NCI-H748 (cell line): ENCODE measurements at regions not wholly inside any gene's neighbourhood (a gene's known extent, or its start where the extent isn't known, plus 50 kb on each side); places are given as distances from the start of the nearest gene placed in this dataset.
"Not testable (repeated sequence)": the region's sequence is repeated elsewhere in the genome, so short reads cannot be mapped to it uniquely, and the experiment has no call there.

Experiments used
- DNase-seq: peaks from one replicate; lab custom pipeline; 2025; ENCODE audit not compliant: unreplicated experiment; lab: John Stamatoyannopoulos, UW

GRCh38 chr1:41994195-41994894 is 75.6 kb upstream of the HIVEP3 start:
- DNase-seq = no peak

- no peak for DNase-seq
These were observed 64.7 kb upstream of the HIVEP3 start for GRCh38 chr1:41983451-41983850.

GRCh38 chr1:41981796-41982195 is 63.1 kb upstream of the HIVEP3 start:
- no peak for DNase-seq

- DNase-seq = no peak
These were observed 62.3 kb upstream of the HIVEP3 start for GRCh38 chr1:41980827-41981653.

- DNase-seq = no peak
These were observed 60.3 kb upstream of the HIVEP3 start for GRCh38 chr1:41978986-41979385.

GRCh38 chr1:41977326-41977725 is 58.6 kb upstream of the HIVEP3 start:
- peak; percentile 100 for DNase-seq

GRCh38 chr1:41976671-41977070 is 57.9 kb upstream of the HIVEP3 start:
- DNase-seq = no peak

- DNase-seq = no peak
These were observed 57.3 kb upstream of the HIVEP3 start for GRCh38 chr1:41975850-41976569.

- DNase-seq = no peak
These were observed 56.4 kb upstream of the HIVEP3 start for GRCh38 chr1:41975121-41975520.

- not testable (repeated sequence) for DNase-seq
These were observed 49.8 kb upstream of the HIVEP3 start for GRCh38 chr1:41968557-41968956.
